Retinal pigment epithelial cell (primary cell): ENCODE measurements at regions not wholly inside any gene's neighbourhood (a gene's known extent, or its start where the extent isn't known, plus 50 kb on each side); places are given as distances from the start of the nearest gene placed in this dataset.
"Not testable (repeated sequence)": the region's sequence is repeated elsewhere in the genome, so short reads cannot be mapped to it uniquely, and the experiment has no call there.

Experiments used
- DNase-seq: peaks from one replicate; pipeline ENCODE4 v3.0.0-alpha.2; 2010; ENCODE audit warnings: low read depth
- H3K4me3 ChIP-seq: 2 replicates; pipeline ENCODE4 v1.5.1; 2011; ENCODE audit warnings: mild to moderate bottlenecking, low read length, control low read depth, moderate library complexity
- TF ChIP-seq, protein P1 (sequence below): conservative IDR thresholded peaks from 2 replicates; pipeline ENCODE4 v1.5.1; 2011; ENCODE audit warnings: low read depth, low read length, control low read depth, inconsistent platforms

DNA sequence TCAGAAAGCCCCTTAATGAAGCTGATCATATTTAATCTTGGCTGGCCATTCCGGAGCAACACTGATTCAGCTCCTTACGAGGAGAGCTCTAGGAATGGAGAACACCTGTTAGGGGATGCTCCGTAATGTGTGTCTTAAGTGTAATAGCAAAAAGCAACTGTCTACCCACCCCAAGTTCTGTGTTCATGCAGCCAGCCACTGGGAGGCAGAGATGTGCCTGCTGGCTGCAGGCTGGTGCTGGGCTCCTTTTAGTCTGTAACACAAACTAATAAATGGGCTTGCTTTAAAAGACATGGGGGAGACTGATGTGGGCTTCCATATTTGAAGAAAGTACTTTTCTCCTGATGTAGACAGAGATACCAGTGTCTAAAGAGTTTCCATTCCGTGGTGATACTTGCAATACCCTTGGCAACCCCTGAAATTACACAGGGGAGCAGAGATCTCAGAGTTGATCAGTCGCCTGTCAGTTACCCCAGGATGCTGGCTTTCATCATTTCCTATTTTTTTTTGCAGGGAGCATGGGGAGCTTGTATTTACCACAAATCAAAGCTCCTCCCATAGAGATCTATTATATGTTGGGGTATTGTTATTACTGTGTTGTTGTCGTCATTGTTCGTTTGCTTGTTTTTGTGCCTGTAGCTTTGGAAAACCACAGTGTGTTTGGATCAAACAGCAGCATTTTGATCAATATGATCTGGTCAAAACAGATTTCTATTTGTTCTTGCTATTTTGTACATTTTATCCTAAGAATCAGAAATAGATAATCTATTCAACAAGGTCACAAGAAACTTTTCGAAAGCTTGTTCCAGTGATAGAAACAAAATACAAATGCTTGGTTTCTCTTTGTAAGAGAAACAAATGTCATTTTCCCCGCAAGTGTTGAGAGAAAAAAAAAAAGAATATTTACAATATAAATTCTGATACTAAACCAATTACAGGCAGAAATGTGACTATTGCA lies 65.8 kb downstream of the MTX3 start:
- DNase-seq = no peak
- TF ChIP-seq, protein P1, sequence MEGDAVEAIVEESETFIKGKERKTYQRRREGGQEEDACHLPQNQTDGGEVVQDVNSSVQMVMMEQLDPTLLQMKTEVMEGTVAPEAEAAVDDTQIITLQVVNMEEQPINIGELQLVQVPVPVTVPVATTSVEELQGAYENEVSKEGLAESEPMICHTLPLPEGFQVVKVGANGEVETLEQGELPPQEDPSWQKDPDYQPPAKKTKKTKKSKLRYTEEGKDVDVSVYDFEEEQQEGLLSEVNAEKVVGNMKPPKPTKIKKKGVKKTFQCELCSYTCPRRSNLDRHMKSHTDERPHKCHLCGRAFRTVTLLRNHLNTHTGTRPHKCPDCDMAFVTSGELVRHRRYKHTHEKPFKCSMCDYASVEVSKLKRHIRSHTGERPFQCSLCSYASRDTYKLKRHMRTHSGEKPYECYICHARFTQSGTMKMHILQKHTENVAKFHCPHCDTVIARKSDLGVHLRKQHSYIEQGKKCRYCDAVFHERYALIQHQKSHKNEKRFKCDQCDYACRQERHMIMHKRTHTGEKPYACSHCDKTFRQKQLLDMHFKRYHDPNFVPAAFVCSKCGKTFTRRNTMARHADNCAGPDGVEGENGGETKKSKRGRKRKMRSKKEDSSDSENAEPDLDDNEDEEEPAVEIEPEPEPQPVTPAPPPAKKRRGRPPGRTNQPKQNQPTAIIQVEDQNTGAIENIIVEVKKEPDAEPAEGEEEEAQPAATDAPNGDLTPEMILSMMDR = peak; percentile 33
- H3K4me3 ChIP-seq = no peak overlapping the region

DNA sequence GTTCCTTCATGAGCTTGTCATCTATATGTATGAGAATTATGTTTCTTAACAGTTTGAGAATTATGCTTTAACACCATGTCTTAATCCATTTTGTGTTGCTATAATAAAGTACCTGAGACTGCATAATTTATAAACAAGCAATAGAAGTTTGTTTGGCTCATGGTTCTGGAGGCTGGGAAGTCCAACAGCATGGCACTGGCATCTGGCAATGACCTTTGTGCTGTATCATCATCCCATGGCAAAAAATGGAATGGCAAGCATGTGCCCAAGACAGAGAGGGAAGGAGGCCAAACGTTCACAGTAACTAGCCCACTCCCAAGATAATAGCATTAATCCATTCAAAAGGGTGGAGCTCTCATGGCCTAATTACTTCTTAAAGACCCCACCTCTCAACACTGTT lies 67.6 kb downstream of the MTX3 start:
- TF ChIP-seq, protein P1 = no peak
- DNase-seq = no peak
- H3K4me3 ChIP-seq = no peak overlapping the region

DNA sequence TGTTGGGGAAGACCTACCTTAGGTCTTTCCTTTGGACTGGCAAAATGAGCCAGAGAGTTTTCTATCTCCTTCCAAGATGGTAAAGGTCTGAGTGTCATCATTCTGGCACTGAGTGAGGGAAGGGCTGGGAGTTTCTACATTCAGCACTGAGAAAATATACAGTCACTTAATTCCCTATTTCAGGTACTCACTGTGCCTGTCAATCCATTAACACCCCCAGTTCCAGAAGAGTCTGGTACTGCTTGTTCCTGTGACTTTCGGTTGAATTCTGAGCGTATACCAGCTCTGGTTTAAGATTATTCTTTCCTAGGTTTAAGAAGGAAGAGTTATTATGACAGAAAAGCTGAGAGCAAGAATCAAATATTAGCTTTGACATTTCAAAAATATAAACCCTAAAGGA lies 68.4 kb downstream of the MTX3 start:
- H3K4me3 ChIP-seq = no peak overlapping the region
- DNase-seq = no peak
- TF ChIP-seq, protein P1 = no peak

DNA sequence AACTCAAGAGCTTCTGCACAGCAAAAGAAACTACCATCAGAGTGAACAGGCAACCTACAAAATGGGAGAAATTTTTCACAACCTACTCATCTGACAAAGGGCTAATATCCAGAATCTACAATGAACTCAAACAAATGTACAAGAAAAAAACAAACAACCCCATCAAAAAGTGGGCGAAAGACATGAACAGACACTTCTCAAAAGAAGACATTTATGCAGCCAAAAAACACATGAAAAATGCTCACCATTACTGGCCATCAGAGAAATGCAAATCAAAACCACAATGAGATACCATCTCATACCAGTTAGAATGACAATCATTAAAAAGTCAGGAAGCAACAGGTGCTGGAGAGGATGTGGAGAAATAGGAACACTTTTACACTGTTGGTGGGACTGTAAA lies 83.6 kb downstream of the MTX3 start:
- H3K4me3 ChIP-seq, DNase-seq: not testable (repeated sequence)

DNA sequence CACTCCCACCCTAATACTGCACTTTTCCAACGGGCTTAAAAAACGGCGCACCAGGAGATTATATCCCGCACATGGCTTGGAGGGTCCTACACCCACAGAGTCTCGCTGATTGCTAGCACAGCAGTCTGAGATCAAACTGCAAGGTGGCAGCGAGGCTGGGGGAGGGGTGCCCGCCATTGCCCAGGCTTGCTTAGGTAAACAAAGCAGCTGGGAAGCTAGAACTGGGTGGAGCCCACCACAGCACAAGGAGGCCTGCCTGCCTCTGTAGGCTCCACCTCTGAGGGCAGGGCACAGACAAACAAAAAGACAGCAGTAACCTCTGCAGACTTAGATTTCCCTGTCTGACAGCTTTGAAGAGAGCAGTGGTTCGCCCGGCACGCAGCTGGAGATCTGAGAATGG lies 88.5 kb downstream of the MTX3 start:
- H3K4me3 ChIP-seq = not testable (repeated sequence)

DNA sequence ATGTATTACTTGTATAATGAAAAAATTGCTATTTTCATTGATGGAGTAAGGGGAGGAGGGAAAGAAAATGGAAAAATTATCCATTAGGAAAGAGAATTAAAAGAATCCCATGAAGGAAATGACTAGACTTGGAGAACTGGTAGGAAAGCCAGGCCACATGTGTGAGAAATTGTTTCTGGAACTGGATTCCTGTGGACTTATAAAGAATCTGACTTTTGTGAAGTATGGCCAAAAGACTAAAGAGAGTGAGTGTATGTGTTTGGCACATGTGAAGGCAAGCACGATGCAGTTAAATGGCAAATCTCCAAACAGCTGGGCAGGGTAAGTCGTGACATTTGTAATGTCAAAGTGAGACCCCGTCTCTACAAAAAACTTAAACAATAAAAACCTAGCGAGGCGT lies 89.4 kb downstream of the MTX3 start:
- no peak overlapping the region for H3K4me3 ChIP-seq
- TF ChIP-seq, protein P1 = no peak

More for the DNA sequence above, 88.5 kb downstream of the MTX3 start:
- not testable (repeated sequence) for DNase-seq

DNA sequence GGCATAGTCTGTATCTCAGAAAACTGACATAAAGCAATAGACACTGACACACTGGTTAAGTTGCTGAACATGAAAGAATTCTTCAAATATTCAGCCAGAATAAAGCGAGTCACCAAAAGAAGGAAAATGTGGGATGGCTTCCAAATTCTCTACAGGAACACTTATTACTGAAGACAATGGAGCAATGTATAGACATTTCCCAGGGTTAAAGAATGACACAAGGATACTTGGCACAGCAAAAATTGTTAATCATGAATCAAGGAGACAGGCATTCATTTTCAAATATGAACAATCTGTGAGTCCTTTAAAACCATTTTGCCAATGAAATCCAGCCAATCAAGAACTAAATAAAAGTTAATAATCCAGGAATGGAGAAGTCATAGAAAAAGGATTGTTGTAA lies 92.5 kb downstream of the MTX3 start:
- no peak overlapping the region for H3K4me3 ChIP-seq
- peak; percentile 1 for DNase-seq
- TF ChIP-seq, protein P1 = no peak

More for the DNA sequence above, 89.4 kb downstream of the MTX3 start:
- DNase-seq = no peak

DNA sequence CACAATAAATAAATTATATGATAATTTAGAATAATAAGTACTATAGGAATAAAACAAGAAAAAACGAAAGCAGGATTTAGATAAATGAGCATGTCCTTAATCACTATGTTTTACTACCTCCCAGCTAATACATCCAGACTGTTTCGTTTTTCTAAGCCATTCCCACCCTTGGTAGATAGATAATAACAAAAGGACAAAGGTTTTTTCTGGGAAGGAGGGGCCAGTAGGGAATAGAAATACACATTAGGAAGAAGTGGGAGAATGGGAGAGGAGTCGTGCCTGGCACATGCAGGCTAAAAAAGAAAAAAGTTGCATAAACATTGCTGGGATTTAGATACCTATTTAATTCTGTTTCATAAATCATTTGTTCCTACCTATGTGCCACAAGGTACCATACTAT lies 97.1 kb downstream of the MTX3 start:
- H3K4me3 ChIP-seq = no peak overlapping the region
- DNase-seq = no peak
- TF ChIP-seq, protein P1 = no peak
